SH-SY5Y (cell line): ENCODE measurements at regions not wholly inside any gene's neighbourhood (a gene's known extent, or its start where the extent isn't known, plus 50 kb on each side); places are given as distances from the start of the nearest gene placed in this dataset.

Source experiments
- GATA2 ChIP-seq: IDR thresholded peaks from 2 replicates; pipeline ENCODE4 v1.6.1; 2011; ENCODE audit warnings: mild to moderate bottlenecking, low read depth, low read length
- GATA3 ChIP-seq: IDR thresholded peaks from 2 replicates; pipeline ENCODE4 v1.6.1; 2011; ENCODE audit warnings: low read depth, mild to moderate bottlenecking, low read length, moderate library complexity

DNA sequence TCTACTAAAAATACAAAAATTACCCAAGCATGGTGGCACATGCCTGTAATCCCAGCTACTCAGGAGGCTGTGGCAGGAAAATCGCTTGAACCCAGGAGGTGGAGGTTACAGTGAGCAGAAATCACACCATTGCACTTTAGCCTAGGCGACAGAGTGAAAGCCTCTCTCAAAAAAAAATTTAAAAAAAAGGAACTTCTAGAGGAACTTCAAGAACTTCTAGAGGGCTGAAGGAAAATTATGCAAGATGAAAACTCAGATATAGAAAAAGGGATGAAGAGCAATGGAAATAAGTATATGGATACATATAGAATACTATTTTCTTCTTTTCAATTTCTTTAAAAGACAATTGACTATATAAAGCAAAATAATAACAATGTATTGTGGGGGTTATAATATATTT, 51.2 kb upstream of the PRR5 start:
- no peak for TF ChIP-seq GATA2
- no peak for TF ChIP-seq GATA3

DNA sequence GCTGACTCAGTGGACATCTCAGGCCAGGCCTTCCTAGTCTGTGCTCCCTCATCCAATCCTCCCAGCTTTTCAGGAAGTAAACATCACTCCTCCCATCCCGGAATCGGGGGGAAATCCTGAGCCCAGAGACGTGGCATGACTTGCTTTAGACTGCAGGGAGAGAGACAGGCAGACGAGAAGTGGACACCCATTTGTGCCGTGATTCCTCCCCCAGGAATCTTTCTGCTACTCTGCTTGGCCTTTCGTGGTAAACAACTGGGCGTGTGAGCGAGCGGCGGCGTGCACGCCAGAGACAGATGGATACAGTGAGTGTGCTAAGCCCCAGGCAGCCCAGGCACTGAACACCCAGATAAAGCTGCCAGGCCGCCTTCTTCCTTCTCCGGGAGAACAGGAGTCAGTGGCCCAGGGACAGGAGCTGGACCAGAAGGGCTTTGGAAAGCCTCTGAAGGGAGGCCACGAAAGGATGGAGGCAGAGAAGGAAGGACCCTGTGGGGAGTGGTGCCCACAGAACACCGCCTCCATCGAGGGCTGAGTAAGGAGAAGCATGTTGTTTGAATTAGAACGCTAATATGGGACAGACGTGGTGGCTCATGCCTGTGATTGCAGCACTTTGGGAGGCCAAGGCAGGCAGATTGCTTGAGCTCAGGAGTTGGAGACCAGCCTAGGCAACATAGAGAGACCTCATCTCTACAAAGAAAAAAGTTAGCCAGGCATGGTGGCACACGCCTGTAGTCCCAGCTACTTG, 53.0 kb upstream of the PRR5 start:
- TF ChIP-seq GATA2 (no peak), GATA3 (no peak)

DNA sequence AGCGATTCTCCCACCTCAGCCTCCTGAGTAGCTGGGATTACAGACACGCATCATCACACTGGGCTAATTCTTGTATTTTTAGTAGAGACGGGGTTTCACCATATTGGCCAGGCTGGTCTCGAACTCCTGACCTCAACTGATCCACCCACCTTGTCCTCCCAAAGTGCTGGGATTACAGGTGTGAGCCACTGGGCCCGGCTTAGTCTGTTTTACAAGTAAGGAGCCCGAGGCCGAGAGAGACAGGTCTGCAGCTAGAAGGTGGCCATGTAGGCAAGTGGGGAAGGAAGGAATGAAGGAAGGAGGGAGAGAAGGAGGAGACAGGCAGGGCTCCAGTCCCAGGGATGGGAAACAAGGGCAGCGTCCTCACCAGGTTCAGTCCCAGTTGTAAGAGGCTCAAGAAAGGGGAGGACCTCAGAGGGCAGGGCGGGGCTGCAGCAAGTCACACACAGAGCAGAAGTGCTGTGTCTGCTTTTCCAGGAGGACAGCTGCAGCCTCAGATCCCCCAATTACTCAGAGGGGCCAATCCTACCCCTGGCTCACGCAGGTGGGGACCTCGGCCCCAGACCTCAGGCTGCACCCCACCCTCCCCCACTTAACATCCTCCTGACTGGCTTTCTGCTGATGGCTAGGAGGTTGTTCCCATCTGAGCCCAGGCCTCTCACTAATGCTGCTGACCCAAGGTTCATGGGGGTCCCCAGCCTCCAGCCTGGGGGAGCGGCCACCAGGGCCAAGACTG, 53.8 kb upstream of the PRR5 start:
- TF ChIP-seq GATA2 (no peak), GATA3 (no peak)

- no peak for TF ChIP-seq GATA3
- TF ChIP-seq GATA2 = no peak
Measured at GRCh38 chr22:44647141-44647540, 54.9 kb upstream of the PRR5 start.

GRCh38 chr22:44646668-44647067, 55.3 kb upstream of the PRR5 start:
- TF ChIP-seq GATA3 (no peak), GATA2 (no peak)

DNA sequence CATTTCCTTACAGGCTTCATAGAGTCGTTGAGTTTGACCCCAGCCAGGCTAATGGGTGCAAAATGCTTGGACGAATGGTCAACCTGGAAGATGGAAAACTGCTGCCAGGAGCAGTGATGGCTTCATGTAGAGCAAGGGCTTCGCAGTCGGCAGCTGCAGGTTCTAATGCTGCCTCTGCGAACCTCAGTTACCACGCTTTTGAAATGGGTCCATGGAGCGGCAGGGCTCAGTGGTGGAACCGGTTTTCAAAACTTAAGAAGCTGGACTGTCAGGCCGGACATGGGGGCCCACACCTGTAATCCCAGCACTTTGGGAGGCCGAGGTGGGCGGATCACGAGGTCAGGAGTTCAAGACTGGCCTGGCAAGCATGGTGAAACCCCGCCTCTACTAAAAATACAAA, 55.9 kb upstream of the PRR5 start:
- TF ChIP-seq GATA3 (no peak), GATA2 (no peak)

GRCh38 chr22:44645531-44645930, 56.5 kb upstream of the PRR5 start:
- TF ChIP-seq GATA2 (no peak), GATA3 (no peak)

- TF ChIP-seq GATA2 (no peak), GATA3 (no peak)
Measured at GRCh38 chr22:44645083-44645482, 56.9 kb upstream of the PRR5 start.

DNA sequence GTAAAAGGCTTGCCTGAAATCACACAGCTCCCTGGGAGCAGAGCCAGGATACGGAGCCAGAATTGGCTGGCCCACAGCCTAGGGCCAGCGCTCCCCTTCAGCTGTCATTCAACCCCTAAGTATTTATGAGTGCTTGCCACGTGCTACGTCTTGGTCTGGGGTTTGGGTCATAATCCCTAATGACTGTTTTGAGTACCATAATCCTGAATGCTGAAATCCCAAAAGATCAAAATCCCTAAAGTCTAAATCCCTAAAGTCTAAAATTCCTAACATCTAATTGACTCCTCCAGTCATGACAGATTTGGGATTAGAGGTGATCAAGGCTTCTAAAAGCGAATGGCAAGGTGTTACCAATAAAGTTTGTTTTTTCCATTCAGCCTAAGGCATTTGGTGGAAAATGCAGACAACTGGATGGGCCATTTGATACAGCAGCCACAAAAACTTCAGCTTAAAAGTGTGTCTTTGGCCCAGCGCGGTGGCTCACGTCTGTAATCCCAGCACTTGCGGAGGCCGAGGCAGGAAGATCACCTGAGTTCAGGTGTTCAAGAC, 59.8 kb upstream of the PRR5 start:
- TF ChIP-seq GATA2 (no peak), GATA3 (no peak)

- no peak for TF ChIP-seq GATA2
- no peak for TF ChIP-seq GATA3
Measured at GRCh38 chr22:44640618-44641155, 61.3 kb upstream of the PRR5 start.

GRCh38 chr22:44639891-44640617, 62.0 kb upstream of the PRR5 start:
- TF ChIP-seq GATA2 = no peak
- TF ChIP-seq GATA3 = no peak

GRCh38 chr22:44638971-44639760, 62.8 kb upstream of the PRR5 start:
- TF ChIP-seq GATA3 (no peak), GATA2 (peak; percentile 77)

DNA sequence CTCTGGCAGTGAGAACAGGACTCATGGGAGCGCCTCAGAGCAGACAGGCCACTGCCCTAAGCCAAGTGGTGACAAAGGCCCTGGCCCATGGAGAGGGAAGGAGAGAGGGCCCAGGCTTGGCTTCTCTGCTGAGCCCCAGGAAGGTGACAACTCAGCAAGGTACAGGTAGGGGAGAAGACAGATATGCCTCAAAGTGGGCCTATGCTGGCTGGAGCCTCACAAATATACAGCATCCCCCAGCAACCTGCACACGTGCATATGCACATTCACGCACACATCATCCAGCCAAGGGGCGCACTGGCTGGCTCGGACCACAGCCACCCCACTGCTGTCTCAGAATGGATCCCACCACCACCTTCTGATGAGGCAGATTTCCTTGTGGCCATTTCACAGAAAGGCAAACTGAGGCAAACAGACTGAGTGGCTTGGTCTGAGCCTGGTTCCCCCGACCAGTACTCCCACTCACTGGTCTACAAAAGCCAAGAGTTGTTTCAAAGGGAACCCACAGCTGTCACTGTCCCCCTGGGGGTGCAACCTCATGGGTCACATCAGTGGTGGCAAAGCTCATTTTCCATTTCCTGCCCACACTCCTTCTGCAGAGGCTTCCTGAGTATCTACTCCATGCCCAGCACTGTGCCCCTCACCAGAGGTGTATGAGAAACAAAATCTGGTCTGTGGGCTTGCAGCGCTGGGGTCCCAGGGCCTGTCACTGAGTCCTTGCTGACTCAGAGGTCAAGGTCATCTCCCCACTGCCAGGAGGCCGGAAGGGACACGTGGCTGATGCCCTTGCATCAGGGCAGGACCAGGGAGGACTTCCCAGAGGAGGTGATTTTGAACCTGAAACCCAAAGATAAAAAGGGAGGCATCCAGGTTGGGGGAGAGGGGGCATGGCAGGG, 67.3 kb upstream of the PRR5 start:
- TF ChIP-seq GATA2 = no peak
- no peak for TF ChIP-seq GATA3
